HEK293 (cell line): ENCODE measurements at regions not wholly inside any gene's neighbourhood (a gene's known extent, or its start where the extent isn't known, plus 50 kb on each side); places are given as distances from the start of the nearest gene placed in this dataset.

Source experiments
- ATF2 ChIP-seq: fragments of 450-650 bp; formaldehyde crosslinking; IDR thresholded peaks from 2 replicates; pipeline ENCODE4 v1.5.1; 2016; ENCODE audit warnings: missing biosample characterization, missing genetic modification characterization, low read depth
- ZBTB44 ChIP-seq: fragments of 450-650 bp; IDR thresholded peaks from 2 replicates; pipeline ENCODE4 v1.5.1; 2018; ENCODE audit warnings: missing biosample characterization, mild to moderate bottlenecking, missing genetic modification characterization
- ZNF184 ChIP-seq: fragments of 450-650 bp; IDR thresholded peaks from 2 replicates; pipeline ENCODE4 v1.5.1; 2018; ENCODE audit warnings: missing biosample characterization, mild to moderate bottlenecking, missing genetic modification characterization
- ZNF23 ChIP-seq: fragments of 450-650 bp; formaldehyde crosslinking; IDR thresholded peaks from 2 replicates; pipeline ENCODE4 v1.5.1; 2016; ENCODE audit warnings: missing biosample characterization, missing genetic modification characterization, borderline replicate concordance
- ZNF274 ChIP-seq, 2 experiments: fragments of 200-500 bp in 1 of 2; fragments of 450-650 bp in 1 of 2; sonication (Bioruptor generic) in 1 of 2; formaldehyde crosslinking in 1 of 2; IDR thresholded peaks; 2 replicates each; pipeline versions ENCODE4 v1.5.1 to v1.6.1; 2014 to 2016; ENCODE audit warnings: borderline replicate concordance in 1 of 2, inconsistent platforms in 1 of 2, low read length in 1 of 2, missing biosample characterization in 1 of 2, missing genetic modification characterization in 1 of 2
- ZNF292 ChIP-seq: fragments of 450-650 bp; formaldehyde crosslinking; IDR thresholded peaks from 2 replicates; pipeline ENCODE4 v1.5.1; 2016; ENCODE audit warnings: low read depth, missing biosample characterization, missing genetic modification characterization, borderline replicate concordance
- ZNF639 ChIP-seq: fragments of 450-650 bp; formaldehyde crosslinking; IDR thresholded peaks from 2 replicates; pipeline ENCODE4 v1.5.1; 2016; ENCODE audit warnings: missing biosample characterization, missing genetic modification characterization
- ZNF660 ChIP-seq: fragments of 450-650 bp; IDR thresholded peaks from 2 replicates; pipeline ENCODE4 v1.5.1; 2018; ENCODE audit warnings: missing biosample characterization, mild to moderate bottlenecking, missing genetic modification characterization
- ZNF747 ChIP-seq: fragments of 450-650 bp; formaldehyde crosslinking; IDR thresholded peaks from 2 replicates; pipeline ENCODE4 v1.5.1; 2016; ENCODE audit warnings: missing biosample characterization, missing genetic modification characterization
- ZNF830 ChIP-seq: fragments of 450-650 bp; IDR thresholded peaks from 2 replicates; pipeline ENCODE4 v1.5.0; 2018; ENCODE audit warnings: missing biosample characterization, missing genetic modification characterization, low read depth, mild to moderate bottlenecking, moderate library complexity
- TF ChIP-seq, protein P1 (sequence below): fragments of 450-650 bp; formaldehyde crosslinking; IDR thresholded peaks from 2 replicates; pipeline ENCODE4 v1.5.1; 2016; ENCODE audit warnings: missing biosample characterization, missing genetic modification characterization
- TF ChIP-seq, protein P2 (sequence below): fragments of 450-650 bp; formaldehyde crosslinking; IDR thresholded peaks from 2 replicates; pipeline ENCODE4 v1.5.1; 2016; ENCODE audit warnings: missing biosample characterization, missing genetic modification characterization, low read depth
- TF ChIP-seq, protein P3 (sequence below): fragments of 450-650 bp; formaldehyde crosslinking; IDR thresholded peaks from 2 replicates; pipeline ENCODE4 v1.5.1; 2016; ENCODE audit warnings: missing biosample characterization, missing genetic modification characterization

DNA sequence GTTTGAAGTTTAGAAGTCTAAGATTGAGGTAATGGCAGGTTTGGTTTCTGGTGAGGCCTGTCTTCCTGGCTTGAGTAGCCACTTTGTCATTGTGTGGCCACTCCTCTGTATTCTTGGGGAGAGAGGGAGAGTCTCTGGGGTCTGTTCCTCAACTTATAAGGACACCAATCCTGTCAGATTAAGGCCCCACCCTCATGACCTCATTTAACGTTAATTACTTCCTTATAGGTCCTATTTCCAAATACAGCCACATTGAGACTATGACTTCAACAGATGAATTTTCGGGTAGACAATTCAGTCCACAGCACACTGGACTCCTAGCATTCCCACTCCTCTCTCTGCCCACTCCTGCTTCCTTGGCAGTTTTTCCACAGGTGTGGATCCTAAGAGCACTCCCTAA lies 350.8 kb upstream of the CASK start:
- TF ChIP-seq ZNF747 (tag by site-specific recombination) (no peak), ZNF830 (no peak), ZNF274 (IDR thresholded peaks at IDR 0.05; ENCODE audit: low read length) (no peak), ZNF274 (tag by site-specific recombination; IDR thresholded peaks at IDR 0.05; ENCODE audit: borderline replicate concordance) (no peak), ATF2 (tag by site-specific recombination) (no peak), ZNF184 (tag by site-specific recombination) (no peak), ZNF292 (tag by site-specific recombination) (no peak), ZBTB44 (no peak), ZNF660 (tag by site-specific recombination) (no peak), ZNF639 (no peak), ZNF23 (tag by site-specific recombination) (no peak)
- TF ChIP-seq, protein P1, sequence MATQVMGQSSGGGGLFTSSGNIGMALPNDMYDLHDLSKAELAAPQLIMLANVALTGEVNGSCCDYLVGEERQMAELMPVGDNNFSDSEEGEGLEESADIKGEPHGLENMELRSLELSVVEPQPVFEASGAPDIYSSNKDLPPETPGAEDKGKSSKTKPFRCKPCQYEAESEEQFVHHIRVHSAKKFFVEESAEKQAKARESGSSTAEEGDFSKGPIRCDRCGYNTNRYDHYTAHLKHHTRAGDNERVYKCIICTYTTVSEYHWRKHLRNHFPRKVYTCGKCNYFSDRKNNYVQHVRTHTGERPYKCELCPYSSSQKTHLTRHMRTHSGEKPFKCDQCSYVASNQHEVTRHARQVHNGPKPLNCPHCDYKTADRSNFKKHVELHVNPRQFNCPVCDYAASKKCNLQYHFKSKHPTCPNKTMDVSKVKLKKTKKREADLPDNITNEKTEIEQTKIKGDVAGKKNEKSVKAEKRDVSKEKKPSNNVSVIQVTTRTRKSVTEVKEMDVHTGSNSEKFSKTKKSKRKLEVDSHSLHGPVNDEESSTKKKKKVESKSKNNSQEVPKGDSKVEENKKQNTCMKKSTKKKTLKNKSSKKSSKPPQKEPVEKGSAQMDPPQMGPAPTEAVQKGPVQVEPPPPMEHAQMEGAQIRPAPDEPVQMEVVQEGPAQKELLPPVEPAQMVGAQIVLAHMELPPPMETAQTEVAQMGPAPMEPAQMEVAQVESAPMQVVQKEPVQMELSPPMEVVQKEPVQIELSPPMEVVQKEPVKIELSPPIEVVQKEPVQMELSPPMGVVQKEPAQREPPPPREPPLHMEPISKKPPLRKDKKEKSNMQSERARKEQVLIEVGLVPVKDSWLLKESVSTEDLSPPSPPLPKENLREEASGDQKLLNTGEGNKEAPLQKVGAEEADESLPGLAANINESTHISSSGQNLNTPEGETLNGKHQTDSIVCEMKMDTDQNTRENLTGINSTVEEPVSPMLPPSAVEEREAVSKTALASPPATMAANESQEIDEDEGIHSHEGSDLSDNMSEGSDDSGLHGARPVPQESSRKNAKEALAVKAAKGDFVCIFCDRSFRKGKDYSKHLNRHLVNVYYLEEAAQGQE = no peak
- TF ChIP-seq, protein P2, sequence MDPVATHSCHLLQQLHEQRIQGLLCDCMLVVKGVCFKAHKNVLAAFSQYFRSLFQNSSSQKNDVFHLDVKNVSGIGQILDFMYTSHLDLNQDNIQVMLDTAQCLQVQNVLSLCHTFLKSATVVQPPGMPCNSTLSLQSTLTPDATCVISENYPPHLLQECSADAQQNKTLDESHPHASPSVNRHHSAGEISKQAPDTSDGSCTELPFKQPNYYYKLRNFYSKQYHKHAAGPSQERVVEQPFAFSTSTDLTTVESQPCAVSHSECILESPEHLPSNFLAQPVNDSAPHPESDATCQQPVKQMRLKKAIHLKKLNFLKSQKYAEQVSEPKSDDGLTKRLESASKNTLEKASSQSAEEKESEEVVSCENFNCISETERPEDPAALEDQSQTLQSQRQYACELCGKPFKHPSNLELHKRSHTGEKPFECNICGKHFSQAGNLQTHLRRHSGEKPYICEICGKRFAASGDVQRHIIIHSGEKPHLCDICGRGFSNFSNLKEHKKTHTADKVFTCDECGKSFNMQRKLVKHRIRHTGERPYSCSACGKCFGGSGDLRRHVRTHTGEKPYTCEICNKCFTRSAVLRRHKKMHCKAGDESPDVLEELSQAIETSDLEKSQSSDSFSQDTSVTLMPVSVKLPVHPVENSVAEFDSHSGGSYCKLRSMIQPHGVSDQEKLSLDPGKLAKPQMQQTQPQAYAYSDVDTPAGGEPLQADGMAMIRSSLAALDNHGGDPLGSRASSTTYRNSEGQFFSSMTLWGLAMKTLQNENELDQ (tag by site-specific recombination) = no peak
- TF ChIP-seq, protein P3, sequence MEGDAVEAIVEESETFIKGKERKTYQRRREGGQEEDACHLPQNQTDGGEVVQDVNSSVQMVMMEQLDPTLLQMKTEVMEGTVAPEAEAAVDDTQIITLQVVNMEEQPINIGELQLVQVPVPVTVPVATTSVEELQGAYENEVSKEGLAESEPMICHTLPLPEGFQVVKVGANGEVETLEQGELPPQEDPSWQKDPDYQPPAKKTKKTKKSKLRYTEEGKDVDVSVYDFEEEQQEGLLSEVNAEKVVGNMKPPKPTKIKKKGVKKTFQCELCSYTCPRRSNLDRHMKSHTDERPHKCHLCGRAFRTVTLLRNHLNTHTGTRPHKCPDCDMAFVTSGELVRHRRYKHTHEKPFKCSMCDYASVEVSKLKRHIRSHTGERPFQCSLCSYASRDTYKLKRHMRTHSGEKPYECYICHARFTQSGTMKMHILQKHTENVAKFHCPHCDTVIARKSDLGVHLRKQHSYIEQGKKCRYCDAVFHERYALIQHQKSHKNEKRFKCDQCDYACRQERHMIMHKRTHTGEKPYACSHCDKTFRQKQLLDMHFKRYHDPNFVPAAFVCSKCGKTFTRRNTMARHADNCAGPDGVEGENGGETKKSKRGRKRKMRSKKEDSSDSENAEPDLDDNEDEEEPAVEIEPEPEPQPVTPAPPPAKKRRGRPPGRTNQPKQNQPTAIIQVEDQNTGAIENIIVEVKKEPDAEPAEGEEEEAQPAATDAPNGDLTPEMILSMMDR (tag by site-specific recombination) = no peak
